ENCODE measurements at regions not wholly inside any gene's neighbourhood (a gene's known extent, or its start where the extent isn't known, plus 50 kb on each side); places are given as distances from the start of the nearest gene placed in this dataset.

GRCh38 chr5:50501491-50502228 is 60.6 kb upstream of the EMB start:
- no peak for TF ChIP-seq POLR2A (IDR thresholded peaks at IDR 0.05)
- TF ChIP-seq CTCF (IDR thresholded peaks at IDR 0.05 in 8 of 11, conservative IDR thresholded peaks at IDR 0.05 in 3 of 11): no peak
- TF ChIP-seq POLR2AphosphoS5 (IDR thresholded peaks at IDR 0.05): no peak

All from spleen (tissue), 7 donors.